ENCODE measurements at regions not wholly inside any gene's neighbourhood (a gene's known extent, or its start where the extent isn't known, plus 50 kb on each side); places are given as distances from the start of the nearest gene placed in this dataset.

- TF ChIP-seq CREBL2 (CRISPR knock-in tag; IDR thresholded peaks at IDR 0.05; ENCODE audit: borderline replicate concordance), result no peak
- no peak for TF ChIP-seq ZBTB33 (CRISPR knock-in tag; IDR thresholded peaks at IDR 0.05)
- no peak for TF ChIP-seq GABPA (IDR thresholded peaks at IDR 0.05; ENCODE audit: low read depth, low read length)
- TF ChIP-seq GABPA (CRISPR knock-in tag; IDR thresholded peaks at IDR 0.05; ENCODE audit: low read depth), result no peak
- TF ChIP-seq RAD51 (IDR thresholded peaks at IDR 0.05; ENCODE audit: borderline replicate concordance), result no peak
- no peak for TF ChIP-seq ATF2 (CRISPR knock-in tag; IDR thresholded peaks at IDR 0.05)
- TF ChIP-seq TEAD3 (CRISPR knock-in tag; optimal IDR thresholded peaks at IDR 0.05; ENCODE audit: borderline replicate concordance), result no peak
- TF ChIP-seq ZNF530 (CRISPR knock-in tag; IDR thresholded peaks at IDR 0.05; ENCODE audit: low read depth), result no peak
- TF ChIP-seq DNMT3B (CRISPR knock-in tag; conservative IDR thresholded peaks at IDR 0.05), result no peak
- TF ChIP-seq MEF2D (CRISPR knock-in tag; IDR thresholded peaks at IDR 0.05), result no peak
- TF ChIP-seq CTCF (CRISPR knock-in tag; IDR thresholded peaks at IDR 0.05), result no peak
- TF ChIP-seq ATM (IDR thresholded peaks at IDR 0.05; ENCODE audit: borderline replicate concordance), result no peak
Observed at GRCh38 chr3:161630794-161631193, 134.2 kb downstream of the OTOL1 start.

Data from HepG2 (cell line).